ENCODE measurements at regions not wholly inside any gene's neighbourhood (a gene's known extent, or its start where the extent isn't known, plus 50 kb on each side); places are given as distances from the start of the nearest gene placed in this dataset.
"Not testable (repeated sequence)": the region's sequence is repeated elsewhere in the genome, so short reads cannot be mapped to it uniquely, and the experiment has no call there.

DNA sequence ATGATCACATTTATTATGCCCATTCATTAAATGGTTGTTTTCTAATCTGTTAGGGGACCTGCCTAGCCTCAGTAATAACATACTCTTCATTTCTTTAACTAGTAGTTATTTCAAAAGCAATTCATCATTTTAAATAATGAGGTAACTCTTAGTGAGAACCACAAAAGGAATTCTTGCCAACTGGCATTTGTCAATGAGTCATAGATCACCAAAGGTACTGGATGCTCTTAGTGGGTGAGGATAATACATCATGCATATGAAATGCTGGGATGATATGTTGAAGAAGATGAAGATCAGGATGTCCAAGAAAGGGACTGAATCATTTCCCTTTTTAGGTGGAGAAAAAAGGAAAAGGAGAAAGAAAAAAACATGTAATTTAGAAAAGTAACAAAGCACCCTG, 826.2 kb upstream of the DDX18 start:
- Histone ChIP-seq H3K4me2 (ENCODE audit: extremely low read depth, insufficient read depth, low read length) (no peak overlapping the region), H3K4me1 (ENCODE audit: control insufficient read depth, extremely low read depth, insufficient read depth, low read length) (no peaks in the 10 kb centered on the region), H3K27ac (ENCODE audit: insufficient read depth, low read length) (no peak overlapping the region), H2AFZ (ENCODE audit: low read length) (no peak overlapping the region), H4K20me1 (ENCODE audit: control insufficient read depth, extremely low read depth, insufficient read depth, low read length) (no peaks in the 10 kb centered on the region), H3K27me3 (ENCODE audit: control insufficient read depth, insufficient read depth, low read length) (no peaks in the 10 kb centered on the region), H3K4me3 (replicated peaks in 1 of 4; ENCODE audit: control extremely low read depth in 1 of 4, insufficient read depth in 1 of 4, low read depth in 3 of 4, low read length in 4 of 4) (no peak overlapping the region), H3K9ac (ENCODE audit: insufficient read depth, low read length) (no peak overlapping the region), H3K9me3 (ENCODE audit: control insufficient read depth, insufficient read depth, low read depth, low read length) (no peaks in the 10 kb centered on the region), H3K36me3 (ENCODE audit: control insufficient read depth, insufficient read depth, low read length) (no peaks in the 10 kb centered on the region), H3K79me2 (ENCODE audit: control insufficient read depth, insufficient read depth, low read length) (no peaks in the 10 kb centered on the region)
- DNase-seq (ENCODE audit: low read depth in 2 of 2): peak in 1 of 2 donors; percentile 48
- TF ChIP-seq EZH2 (IDR thresholded peaks at IDR 0.05; ENCODE audit: low read length, missing control alignments) (no peak), CTCF (conservative IDR thresholded peaks at IDR 0.05 in 1 of 2, IDR thresholded peaks at IDR 0.05 in 1 of 2; ENCODE audit: low read depth in 1 of 2, low read length in 2 of 2) (no peak)

GRCh38 chr2:117019357-117019756, 795.1 kb upstream of the DDX18 start:
- Histone ChIP-seq H3K9ac (ENCODE audit: insufficient read depth, low read length) (no peak overlapping the region), H4K20me1 (ENCODE audit: control insufficient read depth, extremely low read depth, insufficient read depth, low read length) (no peaks in the 10 kb centered on the region), H3K27me3 (ENCODE audit: control insufficient read depth, insufficient read depth, low read length) (no peaks in the 10 kb centered on the region), H3K36me3 (ENCODE audit: control insufficient read depth, insufficient read depth, low read length) (no peaks in the 10 kb centered on the region), H3K9me3 (ENCODE audit: control insufficient read depth, insufficient read depth, low read depth, low read length) (no peaks in the 10 kb centered on the region), H3K4me2 (ENCODE audit: extremely low read depth, insufficient read depth, low read length) (no peak overlapping the region), H3K4me1 (ENCODE audit: control insufficient read depth, extremely low read depth, insufficient read depth, low read length) (no peaks in the 10 kb centered on the region), H3K79me2 (ENCODE audit: control insufficient read depth, insufficient read depth, low read length) (no peaks in the 10 kb centered on the region), H3K4me3 (replicated peaks in 1 of 4; ENCODE audit: control extremely low read depth in 1 of 4, insufficient read depth in 1 of 4, low read depth in 3 of 4, low read length in 4 of 4) (no peak overlapping the region), H3K27ac (ENCODE audit: insufficient read depth, low read length) (no peak overlapping the region), H2AFZ (ENCODE audit: low read length) (no peak overlapping the region)
- DNase-seq (ENCODE audit: low read depth in 2 of 2): no peak
- TF ChIP-seq EZH2 (IDR thresholded peaks at IDR 0.05; ENCODE audit: low read length, missing control alignments): no peak
- TF ChIP-seq CTCF (conservative IDR thresholded peaks at IDR 0.05 in 1 of 2, IDR thresholded peaks at IDR 0.05 in 1 of 2; ENCODE audit: low read depth in 1 of 2, low read length in 2 of 2): no peak

GRCh38 chr2:117027646-117028045, 786.8 kb upstream of the DDX18 start:
- Histone ChIP-seq H3K9me3 (ENCODE audit: control insufficient read depth, insufficient read depth, low read depth, low read length) (no peaks in the 10 kb centered on the region), H4K20me1 (ENCODE audit: control insufficient read depth, extremely low read depth, insufficient read depth, low read length) (no peaks in the 10 kb centered on the region), H3K79me2 (ENCODE audit: control insufficient read depth, insufficient read depth, low read length) (no peaks in the 10 kb centered on the region), H3K4me1 (ENCODE audit: control insufficient read depth, extremely low read depth, insufficient read depth, low read length) (no peaks in the 10 kb centered on the region), H3K4me3 (replicated peaks in 1 of 4; ENCODE audit: control extremely low read depth in 1 of 4, insufficient read depth in 1 of 4, low read depth in 3 of 4, low read length in 4 of 4) (no peak overlapping the region), H3K27ac (ENCODE audit: insufficient read depth, low read length) (no peak overlapping the region), H3K27me3 (ENCODE audit: control insufficient read depth, insufficient read depth, low read length) (no peaks in the 10 kb centered on the region), H3K4me2 (ENCODE audit: extremely low read depth, insufficient read depth, low read length) (no peak overlapping the region), H3K9ac (ENCODE audit: insufficient read depth, low read length) (no peak overlapping the region), H2AFZ (ENCODE audit: low read length) (no peak overlapping the region), H3K36me3 (ENCODE audit: control insufficient read depth, insufficient read depth, low read length) (no peaks in the 10 kb centered on the region)
- TF ChIP-seq CTCF (conservative IDR thresholded peaks at IDR 0.05 in 1 of 2, IDR thresholded peaks at IDR 0.05 in 1 of 2; ENCODE audit: low read depth in 1 of 2, low read length in 2 of 2): no peak
- TF ChIP-seq EZH2 (IDR thresholded peaks at IDR 0.05; ENCODE audit: low read length, missing control alignments): no peak
- DNase-seq (ENCODE audit: low read depth in 2 of 2): no peak

GRCh38 chr2:117028708-117029107, 785.8 kb upstream of the DDX18 start:
- H3K4me1 ChIP-seq (ENCODE audit: control insufficient read depth, extremely low read depth, insufficient read depth, low read length); H3K9ac ChIP-seq (ENCODE audit: insufficient read depth, low read length); H3K4me3 ChIP-seq (replicated peaks in 1 of 4; ENCODE audit: control extremely low read depth in 1 of 4, insufficient read depth in 1 of 4, low read depth in 3 of 4, low read length in 4 of 4); H4K20me1 ChIP-seq (ENCODE audit: control insufficient read depth, extremely low read depth, insufficient read depth, low read length); H3K79me2 ChIP-seq (ENCODE audit: control insufficient read depth, insufficient read depth, low read length); H3K4me2 ChIP-seq (ENCODE audit: extremely low read depth, insufficient read depth, low read length); H2AFZ ChIP-seq (ENCODE audit: low read length); DNase-seq (ENCODE audit: low read depth in 2 of 2); H3K27me3 ChIP-seq (ENCODE audit: control insufficient read depth, insufficient read depth, low read length); H3K27ac ChIP-seq (ENCODE audit: insufficient read depth, low read length); H3K9me3 ChIP-seq (ENCODE audit: control insufficient read depth, insufficient read depth, low read depth, low read length); H3K36me3 ChIP-seq (ENCODE audit: control insufficient read depth, insufficient read depth, low read length): not testable (repeated sequence)

Data from fibroblast of lung (primary cell).